ELF-1 (cell line): ENCODE measurements at regions not wholly inside any gene's neighbourhood (a gene's known extent, or its start where the extent isn't known, plus 50 kb on each side); places are given as distances from the start of the nearest gene placed in this dataset.
"Not testable (repeated sequence)": the region's sequence is repeated elsewhere in the genome, so short reads cannot be mapped to it uniquely, and the experiment has no call there.

Experiments
- DNase-seq: peaks from one replicate; pipeline ENCODE4 v3.0.0-alpha.2; 2016; ENCODE audit warnings: low read depth, low spot score

DNA sequence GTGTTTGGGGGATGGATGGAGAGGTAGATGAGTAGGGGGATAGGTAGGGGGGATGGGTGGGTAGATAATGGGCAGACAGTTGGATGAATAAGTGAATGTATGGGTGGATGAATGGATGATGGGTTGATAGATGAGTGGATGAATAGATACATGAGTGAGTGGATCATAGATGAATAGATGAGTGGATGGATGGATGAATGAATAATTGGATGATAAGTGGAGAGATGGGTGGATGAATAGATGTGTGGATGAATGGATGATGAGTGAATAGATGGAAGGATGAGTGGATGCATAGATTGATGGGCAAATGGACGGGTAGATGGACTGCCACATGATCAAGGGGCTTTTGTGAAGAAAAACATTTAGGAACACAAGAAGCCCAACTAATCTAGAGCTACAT, 133.3 kb upstream of the F3 start:
- no peak for DNase-seq

DNA sequence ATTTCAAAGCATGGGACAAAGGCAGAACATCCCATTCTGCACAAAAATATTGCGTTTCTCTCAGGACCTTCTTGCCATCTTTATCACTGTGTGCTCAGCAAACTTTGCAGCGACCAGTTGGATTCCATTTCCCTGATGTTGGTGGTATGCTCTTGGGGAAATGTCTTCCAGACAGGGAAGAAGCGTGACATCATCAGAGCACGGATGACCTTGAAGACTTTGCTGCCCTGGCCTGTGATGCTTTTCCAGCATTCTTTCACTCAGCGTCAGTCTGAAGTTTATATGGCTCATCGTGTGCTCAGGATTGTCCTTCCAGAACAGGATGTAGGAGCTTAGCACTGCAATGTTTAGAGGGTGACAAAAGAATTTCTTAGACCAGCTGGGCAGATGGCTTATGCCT, 131.4 kb upstream of the F3 start:
- peak; percentile 54 for DNase-seq

DNA sequence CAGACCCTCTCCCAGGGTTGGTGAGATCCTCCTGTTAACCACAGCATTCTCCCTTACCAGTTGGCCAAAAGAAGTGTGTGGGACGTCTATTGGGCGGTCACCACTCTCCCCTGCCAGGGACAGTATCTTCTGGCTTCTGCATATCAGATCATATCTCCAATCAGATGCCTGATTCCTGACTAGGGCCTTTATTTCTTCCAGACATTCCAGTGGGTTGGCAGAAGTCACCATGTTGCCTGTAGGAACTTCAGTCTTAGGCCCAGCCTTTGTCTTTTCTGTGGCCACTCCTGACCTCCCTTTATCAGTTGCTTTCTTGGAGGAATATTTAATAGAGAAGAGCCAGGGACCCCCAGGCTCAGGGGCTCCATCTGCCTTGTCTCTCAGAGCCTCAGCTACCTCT, 130.4 kb upstream of the F3 start:
- no peak for DNase-seq

DNA sequence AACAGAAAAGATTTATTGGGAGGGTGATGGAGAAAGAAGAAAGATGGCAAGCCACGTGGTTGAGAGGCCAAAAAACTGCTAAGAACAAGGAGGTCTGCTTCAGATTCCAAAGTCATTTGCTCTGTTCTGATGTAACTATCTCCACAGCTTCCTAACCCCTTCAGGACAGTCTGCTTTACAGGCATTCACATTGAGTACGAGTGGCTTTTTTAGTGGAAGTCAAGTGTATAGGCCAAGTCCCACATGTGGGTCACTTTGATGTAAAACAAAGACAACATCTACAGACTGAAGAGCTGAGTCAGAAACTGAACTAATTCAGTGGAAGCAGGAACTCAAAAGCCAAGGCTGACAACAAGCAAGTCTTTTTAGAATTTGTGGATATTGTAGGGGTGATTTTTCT, 128.7 kb upstream of the F3 start:
- no peak for DNase-seq

DNA sequence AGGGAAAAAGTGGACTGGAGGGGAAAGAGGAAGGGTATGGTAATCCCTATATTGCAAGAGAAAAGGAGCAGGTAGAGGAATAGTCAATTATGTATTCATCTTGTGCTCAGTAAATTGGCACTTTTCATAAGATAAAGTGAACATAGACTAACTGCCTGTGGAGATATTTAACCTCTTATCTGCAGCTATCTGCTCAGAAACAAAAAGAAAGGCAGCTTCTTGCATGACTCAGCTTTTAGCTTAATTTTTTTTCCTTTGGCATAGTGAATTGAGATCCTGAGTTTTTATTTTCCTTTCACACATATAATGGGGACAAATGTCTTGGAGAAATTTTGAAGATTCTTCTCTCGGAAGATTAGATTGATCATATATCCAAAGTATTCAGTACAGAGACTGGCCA, 127.6 kb upstream of the F3 start:
- no peak for DNase-seq

DNA sequence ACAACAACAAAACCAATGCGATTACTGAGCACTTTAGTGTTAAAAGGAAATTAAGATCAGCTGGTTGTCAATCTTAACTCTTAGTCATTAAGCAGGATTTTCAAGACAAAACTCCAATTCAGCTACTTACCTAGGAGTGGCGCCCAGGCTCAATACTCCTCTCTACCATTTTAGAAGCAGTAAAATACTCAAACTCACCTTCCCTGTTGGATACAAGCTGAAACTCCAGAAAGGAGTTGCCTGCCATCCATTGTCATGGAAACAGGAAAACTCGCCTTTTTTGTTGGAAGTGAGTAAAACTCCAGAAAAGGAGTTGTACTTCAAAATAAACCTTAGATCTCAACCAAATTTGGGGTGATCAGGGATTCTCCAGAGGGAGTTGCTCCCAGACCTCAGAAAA, 127.0 kb upstream of the F3 start:
- DNase-seq = no peak

DNA sequence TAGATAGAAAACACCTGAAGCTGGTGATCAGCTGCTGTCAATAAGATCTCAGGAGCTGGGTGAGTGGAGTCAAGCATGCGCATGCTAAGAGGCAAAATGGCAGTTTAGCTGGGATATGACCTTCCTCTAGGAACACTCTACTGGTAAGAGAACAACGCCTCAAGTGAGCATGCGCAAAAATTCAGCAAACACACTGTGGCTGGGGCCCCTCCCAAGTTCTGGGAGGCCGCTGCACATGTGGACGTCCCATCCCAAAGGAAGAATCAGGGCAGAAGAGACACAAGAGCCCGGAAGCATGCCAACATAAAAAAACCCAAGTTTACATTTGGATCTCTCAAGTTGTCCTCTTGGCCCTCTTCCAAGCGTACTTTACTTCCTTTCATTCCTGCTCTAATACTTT, 126.3 kb upstream of the F3 start:
- DNase-seq = no peak

DNA sequence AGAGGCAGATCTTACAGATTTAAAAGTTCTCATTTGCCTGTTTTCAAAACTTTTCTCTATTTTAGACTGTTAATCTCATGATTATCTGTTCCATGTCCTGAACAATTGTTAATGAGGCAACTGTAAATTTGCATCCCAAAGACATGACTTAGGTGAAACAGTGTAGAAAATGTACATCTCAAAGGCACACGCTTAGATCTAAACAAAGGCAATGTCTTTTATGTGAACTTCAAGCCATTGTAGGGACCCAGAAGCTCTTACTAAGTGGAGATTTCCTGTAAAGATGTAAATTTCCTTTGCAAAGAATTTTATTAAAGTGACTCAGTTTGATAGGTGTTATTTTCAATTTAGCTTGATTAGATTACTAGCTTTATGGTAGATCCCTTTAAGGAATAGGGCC, 125.2 kb upstream of the F3 start:
- DNase-seq = no peak

DNA sequence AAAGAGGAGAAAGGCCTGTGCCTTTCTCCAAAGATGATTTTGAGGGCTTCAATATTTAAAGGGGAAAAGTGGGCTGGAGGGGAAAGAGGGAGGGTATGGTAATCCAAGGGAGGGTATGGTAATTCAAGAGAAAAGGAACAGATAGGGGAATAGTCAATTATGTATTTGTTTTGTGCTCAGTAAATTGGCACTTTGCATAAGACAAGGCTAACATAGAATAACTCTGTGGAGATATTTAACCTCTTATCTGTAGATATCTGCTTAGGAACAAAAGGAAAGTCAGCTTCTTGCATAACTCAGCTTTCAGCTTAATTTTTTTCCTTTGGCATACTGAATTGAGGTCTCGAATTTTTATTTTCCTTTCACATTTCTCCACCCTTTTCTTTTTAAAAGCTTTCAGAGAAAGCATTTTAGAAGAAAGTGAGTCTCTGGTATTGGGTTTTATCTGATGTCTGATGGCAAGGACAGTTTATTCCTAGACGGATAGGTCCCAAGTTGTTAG, 119.9 kb upstream of the F3 start:
- DNase-seq = no peak

DNA sequence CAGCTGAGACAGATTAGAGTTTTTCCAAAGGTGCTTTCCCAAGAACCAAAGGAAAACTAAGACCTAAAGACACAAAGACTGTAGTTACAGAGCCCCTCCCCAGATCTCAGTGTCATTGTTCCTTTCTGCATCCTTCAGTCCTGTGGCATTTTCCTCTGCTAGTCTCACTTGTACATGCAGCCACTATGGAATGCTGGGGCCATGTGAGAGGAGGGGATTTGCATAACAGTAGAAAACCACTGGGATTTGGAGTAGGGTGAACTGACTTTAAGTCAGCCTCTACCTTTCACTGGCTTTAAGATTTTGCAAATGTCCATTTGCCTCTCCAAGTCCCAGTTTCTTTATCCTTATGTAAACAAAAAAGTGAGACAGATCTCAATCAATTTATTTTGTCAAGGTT, 119.4 kb upstream of the F3 start:
- peak; percentile 81 for DNase-seq

DNA sequence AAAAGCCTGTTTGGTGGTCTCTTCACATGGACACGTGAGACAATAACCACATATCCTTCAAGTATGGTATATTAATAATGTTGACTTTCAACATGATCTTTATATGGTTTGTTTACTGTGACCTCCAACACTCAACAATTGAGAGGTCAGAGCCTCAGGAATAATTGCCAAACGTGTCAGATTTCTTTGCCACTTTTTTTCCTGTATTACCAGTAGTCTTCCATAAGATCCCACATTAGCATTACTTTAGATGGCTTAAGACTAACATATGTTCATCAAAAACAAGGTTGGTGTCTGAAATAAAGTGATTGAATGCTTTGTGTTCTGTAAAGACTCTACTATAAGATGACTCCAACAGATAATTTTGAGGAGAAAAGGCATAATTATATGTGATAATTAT, 118.7 kb upstream of the F3 start:
- DNase-seq = no peak

DNA sequence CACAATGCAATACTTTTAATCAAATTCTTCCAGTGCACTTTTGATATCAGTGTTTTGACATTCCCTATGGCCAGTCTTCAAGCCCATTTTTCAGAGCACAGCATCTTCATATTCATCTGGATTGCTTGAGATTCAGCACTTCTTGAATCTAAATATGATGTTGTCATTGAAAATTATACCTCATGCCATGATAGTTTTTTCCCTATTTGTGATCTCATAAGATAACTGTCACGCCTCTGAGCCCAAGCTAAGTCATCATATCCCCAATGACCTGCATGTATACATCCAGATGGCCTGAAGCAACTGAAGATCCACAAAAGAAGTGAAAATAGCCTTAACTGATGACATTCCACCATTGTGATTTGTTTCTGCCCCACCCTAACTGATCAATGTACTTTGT, 117.6 kb upstream of the F3 start:
- not testable (repeated sequence) for DNase-seq

DNA sequence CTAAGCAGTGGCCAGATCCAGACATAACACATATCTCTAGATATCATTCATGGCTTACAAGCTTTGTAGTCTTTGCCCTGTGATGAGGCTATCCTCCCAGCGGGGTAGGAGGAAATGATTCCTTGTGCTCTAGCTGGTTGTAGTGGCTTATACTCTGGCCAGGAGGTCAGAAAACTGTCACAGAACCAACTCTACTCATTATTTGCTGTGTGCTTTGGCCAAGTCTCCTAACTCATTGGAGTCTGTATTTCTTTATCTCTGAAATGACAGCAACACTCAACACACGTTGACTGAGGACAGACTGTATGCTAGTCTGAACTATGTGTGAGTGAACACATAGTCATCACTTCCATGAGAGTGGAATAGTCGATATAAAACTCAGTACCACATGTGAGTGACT, 116.7 kb upstream of the F3 start:
- DNase-seq = no peak

DNA sequence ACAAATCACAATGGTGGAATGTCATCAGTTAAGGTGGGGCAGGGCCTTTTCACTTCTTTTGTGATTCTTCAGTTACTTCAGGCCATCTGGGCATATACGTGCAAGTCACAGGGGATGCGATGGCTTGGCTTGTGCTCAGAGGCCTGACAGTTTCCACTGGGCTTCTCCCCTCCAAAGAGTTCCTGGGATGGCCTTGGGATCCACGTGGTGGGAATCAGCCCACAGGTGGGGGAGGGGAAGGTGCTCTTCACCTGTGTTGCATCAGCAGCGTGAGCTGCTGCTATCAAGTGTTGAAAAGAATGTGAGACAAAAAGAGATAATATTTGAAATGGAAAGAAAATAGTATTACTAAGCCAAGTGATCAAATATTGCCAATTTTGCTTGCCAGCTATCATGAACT, 116.2 kb upstream of the F3 start:
- peak; percentile 70 for DNase-seq

DNA sequence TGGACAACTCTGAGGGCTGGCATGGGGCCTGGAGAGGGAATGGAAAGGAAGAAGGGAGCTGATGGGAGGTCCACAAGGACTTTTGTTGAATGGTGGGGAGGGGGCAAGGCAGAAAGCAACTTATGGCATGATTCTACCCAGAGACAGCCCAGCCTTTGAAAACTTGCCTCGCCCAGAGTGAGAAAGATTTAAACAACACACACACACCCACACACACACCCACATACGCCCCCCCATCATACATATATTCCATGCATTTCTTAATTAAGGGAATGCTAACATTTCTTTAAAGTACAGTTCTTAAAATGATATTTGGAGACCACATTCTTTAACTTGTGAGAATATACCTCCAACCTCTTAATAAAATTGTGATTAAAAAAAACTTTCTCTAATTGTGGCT, 115.4 kb upstream of the F3 start:
- DNase-seq = no peak

DNA sequence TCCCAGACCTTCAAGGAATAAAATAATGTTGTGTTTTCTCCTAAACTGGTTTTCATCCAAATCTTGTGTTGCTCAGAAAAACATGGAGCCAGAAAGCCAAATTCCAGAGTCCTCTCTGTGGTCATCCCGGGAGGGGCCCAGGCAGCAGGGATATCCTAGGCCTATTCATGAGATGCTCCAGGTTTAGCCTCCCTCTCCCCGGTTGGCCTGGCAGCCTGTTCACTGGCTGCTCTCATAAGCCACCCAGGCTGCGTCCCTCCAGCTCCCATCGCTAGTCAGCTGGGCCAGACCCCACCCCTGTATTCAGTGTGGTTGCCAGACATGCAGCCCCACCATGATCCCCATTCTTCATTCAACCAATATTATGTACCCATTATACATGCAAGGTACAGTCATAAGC, 113.4 kb upstream of the F3 start:
- no peak for DNase-seq

DNA sequence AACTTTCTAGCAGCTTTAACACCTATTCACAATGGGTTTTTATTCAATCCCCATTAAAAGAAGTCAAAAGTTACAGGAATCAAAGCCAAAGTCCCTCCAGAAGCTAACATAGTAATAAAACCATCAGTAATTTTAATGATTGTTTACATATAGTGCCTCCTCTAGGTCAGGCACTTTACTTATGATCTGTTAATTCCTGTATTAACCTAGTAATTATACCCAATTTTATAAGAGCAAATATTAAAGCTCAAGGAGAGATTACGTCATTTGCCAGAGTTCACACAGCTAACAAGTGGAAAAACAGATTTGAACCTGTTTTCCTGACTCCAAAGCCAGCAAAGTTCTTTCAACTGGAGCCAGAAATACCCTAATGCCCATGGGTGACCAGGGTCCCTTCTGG, 112.9 kb upstream of the F3 start:
- no peak for DNase-seq

DNA sequence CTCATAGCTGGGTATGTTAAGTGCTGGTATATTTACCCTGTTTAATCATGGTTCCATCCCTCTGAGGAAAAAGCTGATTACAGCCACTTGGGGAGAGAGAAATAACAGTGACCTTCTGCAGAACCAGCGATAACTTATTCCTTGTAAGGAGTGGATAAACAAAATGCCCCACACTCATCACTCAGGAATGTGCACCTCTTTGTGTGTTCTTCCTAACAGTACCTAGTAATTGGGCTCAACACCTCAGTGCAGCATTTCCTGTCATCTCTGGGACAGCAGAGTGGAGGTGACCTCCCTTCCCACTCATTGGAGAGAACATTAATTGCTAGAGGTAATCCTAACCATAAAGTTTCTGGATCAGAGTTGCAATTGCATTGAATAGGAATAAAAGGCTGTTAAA, 112.5 kb upstream of the F3 start:
- DNase-seq = no peak

DNA sequence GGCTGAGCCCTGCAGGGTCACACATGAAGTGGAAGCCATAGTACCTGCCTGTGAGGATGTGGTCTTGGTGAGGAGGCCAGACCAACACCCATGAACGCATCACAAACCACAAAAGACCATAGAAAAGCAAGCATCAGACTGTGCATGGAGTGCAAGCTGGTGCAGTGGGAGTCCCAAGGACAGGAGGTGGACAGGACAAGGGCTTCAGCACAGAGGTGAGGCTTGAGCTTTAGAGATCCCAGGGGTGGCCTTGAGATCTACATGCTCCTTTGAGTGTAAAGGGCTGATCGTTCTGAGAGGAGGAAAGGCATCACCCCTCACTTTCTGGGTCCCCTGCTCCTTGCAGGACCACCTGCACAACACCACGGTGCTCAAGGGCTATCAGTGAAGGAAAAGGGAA, 111.9 kb upstream of the F3 start:
- DNase-seq = no peak

DNA sequence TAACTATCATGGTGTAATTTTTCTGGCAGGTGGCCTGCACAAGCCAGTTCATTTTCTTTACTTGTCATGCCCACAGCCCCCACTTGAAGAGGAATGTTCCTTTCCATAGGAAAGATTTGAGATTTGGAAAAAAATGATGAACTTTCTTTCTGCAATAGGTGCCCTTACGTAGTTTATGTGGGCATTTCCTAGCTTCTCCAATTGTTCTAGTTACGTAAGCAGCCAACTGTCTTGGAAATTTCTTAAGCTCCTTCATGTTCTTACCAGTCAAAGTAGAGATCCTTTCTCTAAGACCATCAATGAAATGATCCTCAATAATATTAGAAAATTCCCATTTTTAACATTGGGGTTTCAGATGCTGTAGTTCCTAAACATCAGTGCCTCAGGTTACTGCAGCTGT, 109.5 kb upstream of the F3 start:
- no peak for DNase-seq

DNA sequence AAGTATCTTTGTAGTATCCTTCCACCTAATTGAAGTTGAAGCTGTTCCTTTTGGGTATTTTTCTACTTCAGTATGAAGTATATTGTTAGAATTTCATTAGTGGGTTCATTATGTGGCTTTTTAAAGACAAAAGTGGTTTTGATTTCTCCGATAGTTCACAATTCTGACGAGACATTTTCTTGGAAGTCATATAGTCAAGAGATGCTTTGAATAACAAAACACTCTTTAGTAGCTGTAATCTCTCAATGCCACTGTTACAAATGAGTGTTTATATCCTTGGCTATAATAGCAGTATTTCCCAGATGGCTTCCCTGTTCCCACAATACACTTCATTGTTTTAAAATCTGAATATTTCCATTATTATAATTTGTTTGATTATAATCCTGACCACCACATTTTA, 108.7 kb upstream of the F3 start:
- DNase-seq = no peak

DNA sequence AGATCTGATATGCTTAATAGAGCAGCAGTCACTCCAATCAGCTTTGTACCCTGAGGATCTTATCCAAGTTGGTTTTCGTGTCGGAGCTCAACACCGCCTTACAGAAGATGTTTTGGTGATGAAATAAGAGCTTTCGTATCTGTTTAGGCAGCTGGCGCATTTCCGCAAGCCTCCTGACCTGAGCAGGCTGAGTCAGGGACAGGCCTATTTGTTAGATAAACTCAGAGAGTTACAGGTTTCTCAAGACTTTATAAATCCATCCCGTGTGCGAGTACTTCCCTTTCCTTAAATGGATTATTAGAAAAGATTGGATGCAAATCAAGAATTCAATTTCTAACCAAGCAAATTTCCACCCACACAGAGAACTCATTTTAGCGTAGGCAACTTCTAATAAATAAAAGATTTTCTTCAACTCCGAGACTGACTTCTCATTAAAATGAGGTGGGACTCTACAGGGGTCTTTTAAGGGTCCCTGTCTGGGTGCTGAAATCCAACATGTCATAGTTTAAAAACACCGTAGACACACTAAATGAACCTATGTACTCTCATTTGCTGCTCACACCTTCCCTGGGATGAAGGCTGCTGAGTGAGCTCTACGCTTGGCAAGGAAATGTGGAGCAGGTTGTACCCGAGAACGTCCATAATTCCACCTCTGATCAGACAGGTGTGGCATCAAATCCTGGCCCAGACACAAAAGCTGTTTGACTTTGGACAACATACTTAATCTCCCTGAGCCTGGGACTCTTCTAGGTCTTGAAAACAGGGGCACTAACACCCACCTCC, 106.9 kb upstream of the F3 start:
- DNase-seq = peak; percentile 48

DNA sequence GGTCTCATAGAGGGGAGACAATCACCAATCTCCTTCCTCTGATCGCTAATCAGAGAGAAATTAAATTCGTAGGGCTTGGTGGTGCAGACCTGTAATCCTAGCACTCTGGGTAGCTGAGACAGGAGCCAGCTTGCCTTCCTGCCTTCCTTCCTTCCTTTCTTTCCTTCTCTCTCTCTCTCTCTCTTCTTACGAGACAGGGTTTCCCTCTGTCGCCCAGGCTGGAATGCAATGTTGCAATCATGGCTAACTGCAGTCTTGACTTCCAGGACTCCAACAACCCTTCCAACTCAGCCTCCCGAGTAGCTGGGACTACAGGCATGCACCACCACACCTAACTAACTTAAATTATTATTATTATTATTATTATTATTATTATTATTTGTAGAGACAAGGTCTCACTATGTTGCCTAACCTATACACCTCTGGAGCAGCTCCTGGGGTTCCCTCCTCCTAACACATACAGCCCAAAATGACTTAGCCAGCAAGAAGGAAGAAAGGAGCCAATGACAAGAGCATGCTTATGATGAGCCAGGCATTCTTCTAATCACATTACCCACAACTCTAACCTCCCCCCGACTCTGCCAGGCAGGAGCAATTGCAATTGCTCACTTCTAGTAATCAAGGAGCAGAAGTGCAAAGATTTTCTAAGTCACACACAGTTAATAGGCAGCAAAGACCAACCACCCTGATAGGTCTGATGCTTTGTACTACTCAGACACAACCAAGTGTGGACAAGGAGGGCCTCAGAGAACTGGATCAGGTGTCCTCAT, 105.4 kb upstream of the F3 start:
- no peak for DNase-seq
